Left colon (tissue), 2 donors: ENCODE measurements at regions not wholly inside any gene's neighbourhood (a gene's known extent, or its start where the extent isn't known, plus 50 kb on each side); places are given as distances from the start of the nearest gene placed in this dataset.

ENCODE experiments used
- ATAC-seq: fragments of 200-7000 bp; cut with Tn5 transposase; one replicate; pipeline ENCODE4 v1.9.1; 2020; ENCODE audit warnings: mild to moderate bottlenecking, moderate library complexity
- DNase-seq, 2 donors: peaks; one replicate each; pipeline ENCODE4 v3.0.0-alpha.2; 2020
- intact Hi-C, 2 donors: fragments of 100-400 bp; cut with DNase I in 1 of 2; cut with micrococcal nuclease in 1 of 2; formaldehyde crosslinking; loops; one replicate each; pipeline versions ENCODE4 v1.11.2 to v1.14.0; 2022; cut with DNase I, micrococcal nuclease
- donor health status: DM: no; HTN: no; CAD: no.
- donor health status: DM: yes; HTN: yes; CAD: no.

DNA sequence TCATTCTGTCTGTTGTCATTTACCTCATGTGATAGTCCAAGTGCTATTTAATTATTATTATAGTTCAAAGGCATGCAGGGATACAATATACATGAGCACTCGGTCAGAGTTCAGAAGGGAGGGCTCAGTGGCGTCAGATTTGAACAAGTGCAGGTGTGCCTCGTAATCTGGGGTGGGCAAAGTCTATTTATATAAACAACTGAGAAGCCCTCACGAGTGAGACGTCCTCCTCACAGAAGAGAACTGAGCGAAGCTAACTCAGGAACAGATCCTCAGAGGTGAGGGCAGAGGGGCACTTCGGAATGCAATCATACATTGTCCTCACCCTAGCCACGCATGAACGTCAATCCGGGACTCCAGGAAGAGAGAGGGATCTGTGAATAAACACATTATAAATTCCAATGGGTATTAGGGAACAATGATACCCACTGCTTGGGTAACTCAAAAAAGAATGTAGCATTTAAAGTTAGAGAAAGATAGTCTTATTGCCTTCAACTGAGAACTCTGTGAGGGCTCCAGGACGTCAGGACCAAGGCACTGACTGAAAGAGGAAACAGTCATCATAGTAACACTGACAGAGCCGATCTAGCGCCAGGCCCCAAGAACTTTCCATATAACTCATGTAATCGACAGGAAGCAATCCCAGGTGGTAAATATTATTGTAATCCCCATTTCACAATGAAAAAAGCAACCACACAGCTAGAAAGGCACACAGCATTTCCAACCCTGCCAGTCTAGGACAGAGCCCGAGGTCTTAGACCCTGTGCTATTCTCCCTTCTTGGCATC lies 127.1 kb upstream of the B3GALT2 start:
- peak; percentile 67 for ATAC-seq
- intact Hi-C loops = no loop called here
- DNase-seq = peak in 1 of 2 donors; percentile 9

DNA sequence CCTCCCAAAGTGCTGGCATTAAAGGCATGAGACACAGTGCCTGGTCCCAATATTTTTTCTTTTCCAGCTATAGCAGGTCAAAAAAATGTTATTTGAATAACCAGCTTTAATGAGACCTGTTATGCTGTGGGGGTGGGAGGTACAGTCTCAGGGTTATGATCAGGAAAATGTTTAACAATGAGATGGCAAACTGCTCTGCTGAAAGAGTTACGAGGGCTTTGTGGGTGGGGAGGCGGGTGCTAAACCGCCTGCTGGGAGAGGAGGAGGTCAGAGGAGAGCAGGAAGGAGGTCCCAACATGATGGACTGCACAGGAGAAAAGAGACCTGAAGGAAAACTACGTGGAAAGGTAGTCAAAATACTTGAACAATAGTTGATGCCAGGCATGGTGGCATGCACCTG lies 126.0 kb upstream of the B3GALT2 start:
- ATAC-seq (no peak), DNase-seq (no peak)
- intact Hi-C loops = no loop called here

DNA sequence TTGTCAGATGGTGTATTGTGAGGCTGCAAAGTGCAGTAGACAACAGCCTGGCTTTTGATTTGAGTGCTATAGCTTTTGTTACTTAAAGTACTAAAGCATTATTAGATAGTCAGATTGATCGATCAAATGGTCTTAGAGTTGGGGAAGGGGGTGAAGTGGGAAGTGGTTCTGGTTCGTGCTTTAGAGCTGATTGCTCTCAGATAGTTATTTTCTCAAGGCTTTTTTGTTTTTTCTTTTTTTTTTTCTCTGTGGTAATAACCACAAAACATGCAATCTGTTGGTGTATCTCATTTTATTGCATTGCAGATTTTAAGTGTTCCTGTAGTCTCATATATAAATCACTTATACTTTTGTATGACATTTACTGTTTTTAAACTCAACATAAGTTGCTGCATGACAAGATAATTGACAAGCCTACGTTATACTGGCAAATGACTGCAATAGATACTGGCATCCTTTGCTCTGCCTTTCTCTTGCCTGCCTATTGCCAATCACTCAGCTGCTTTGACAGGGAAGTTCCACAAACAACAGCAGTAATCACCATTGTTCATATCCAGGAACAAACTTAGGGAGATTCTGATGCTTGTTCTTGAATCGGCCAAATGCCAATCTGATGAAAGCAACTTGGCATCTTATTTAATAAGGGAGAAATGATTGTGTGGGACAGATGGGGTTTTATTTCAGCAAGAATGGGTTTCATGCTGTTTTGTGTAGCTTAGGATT lies 125.0 kb upstream of the B3GALT2 start:
- DNase-seq (no peak), ATAC-seq (peak; percentile 30)
- intact Hi-C loops = no loop called here

DNA sequence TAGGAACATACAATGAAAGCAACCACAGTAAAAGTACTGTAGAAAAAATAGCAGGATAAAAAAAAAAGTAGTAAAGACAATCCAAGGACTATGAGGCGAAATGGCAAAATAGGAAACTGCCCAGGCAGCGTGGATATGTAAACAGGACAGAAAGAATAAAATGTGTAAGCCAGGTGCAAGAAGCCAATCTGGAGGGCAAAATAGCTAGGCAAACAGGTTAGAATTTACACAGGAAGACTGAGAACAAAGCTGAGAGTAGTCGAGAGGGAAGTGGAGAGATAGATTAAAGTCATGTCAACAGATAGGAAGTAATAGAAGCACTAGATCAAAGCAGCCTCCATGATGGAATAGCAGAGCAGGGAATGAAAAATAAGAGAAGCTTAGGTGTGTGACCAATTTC lies 124.2 kb upstream of the B3GALT2 start:
- peak; percentile 46 to 48 for DNase-seq
- intact Hi-C loops = no loop called here
- peak; percentile 77 for ATAC-seq

DNA sequence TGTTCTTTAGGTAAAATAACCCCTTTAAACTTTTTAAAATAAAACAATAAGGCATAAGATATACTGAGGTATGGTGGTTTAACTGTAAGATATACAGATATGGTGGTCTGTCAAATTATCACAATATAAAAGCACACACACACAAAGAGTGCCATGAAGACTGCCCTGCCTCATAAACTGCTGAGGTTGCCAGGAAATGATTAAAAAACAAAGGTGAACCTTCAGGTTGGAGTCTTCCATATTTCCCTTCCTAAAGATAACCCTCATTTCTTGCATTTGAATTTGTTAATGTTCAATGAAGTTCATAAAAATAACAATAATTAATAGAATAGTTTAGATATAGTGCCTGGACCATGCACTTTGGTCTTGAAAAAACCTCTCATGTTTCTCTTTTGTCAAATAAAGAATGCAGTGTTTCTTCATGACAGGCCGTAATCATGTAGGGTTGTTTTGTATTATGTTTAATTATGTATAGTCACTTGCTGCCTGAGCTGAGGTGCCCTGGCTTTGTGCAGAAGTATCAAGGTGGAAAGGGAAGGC lies 123.6 kb upstream of the B3GALT2 start:
- DNase-seq (no peak), ATAC-seq (peak; percentile 31)
- intact Hi-C loops = no loop called here

DNA sequence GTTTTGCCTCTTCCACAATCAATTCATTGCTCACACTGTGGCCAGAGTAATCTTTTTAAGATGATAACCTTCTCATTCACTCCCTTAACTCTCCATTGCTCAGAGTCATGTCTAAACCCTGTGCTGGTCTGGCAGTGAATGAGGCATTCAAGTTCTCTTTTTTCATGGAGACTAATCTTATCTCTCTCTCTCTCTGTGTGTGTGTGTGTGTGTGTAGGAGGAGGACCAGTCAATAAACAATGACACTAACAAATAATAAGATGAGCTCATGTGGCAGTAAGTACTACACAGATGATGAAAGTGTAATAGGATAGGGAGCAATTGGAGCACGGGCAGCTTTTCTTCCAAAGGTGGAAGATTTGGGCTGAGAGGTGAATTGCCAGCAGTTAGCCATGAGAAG lies 122.0 kb upstream of the B3GALT2 start:
- intact Hi-C loops = no loop called here
- DNase-seq (no peak), ATAC-seq (no peak)

DNA sequence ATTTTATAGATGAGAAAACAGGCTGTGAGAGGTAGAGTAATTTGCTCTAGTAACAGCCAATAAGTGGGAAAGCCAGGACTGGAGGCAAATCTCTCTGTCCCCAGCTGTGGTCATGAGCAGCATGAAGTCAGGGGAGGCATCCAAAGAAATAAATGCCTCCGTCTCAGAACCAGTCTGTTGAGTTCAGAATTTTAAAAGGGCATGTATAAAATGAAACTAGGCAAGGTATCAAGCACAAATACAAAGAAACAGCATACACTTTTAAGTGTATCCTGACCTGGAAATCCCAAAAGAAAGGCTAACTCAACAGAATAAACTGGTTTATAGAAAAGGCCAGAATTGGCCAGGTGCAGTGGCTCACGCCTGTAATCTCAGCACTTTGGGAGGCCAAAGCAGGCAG lies 120.0 kb upstream of the B3GALT2 start:
- ATAC-seq (no peak), DNase-seq (no peak)
- intact Hi-C loops = no loop called here
